ENCODE measurements at regions not wholly inside any gene's neighbourhood (a gene's known extent, or its start where the extent isn't known, plus 50 kb on each side); places are given as distances from the start of the nearest gene placed in this dataset.

DNA sequence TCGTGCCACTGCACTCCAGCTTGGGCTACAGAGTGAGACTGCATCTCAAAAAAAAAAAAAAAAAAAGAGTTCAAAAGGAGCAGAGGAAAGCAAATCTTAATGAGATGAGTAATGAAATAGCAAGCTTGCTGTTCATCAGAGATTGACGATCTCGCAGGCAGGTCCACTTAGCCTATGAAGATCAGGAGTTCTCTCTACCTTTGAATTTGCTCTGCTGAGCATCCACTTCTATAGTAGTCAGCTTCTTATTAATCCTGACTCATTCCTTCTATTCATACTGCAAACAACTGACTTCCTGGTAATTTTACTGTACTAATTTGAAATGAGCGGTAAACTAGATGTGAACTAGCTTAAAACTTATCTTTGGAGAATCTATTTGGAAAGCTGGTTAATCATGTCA, 1014.6 kb downstream of the GATA3 start:
- TF ChIP-seq, protein P1, sequence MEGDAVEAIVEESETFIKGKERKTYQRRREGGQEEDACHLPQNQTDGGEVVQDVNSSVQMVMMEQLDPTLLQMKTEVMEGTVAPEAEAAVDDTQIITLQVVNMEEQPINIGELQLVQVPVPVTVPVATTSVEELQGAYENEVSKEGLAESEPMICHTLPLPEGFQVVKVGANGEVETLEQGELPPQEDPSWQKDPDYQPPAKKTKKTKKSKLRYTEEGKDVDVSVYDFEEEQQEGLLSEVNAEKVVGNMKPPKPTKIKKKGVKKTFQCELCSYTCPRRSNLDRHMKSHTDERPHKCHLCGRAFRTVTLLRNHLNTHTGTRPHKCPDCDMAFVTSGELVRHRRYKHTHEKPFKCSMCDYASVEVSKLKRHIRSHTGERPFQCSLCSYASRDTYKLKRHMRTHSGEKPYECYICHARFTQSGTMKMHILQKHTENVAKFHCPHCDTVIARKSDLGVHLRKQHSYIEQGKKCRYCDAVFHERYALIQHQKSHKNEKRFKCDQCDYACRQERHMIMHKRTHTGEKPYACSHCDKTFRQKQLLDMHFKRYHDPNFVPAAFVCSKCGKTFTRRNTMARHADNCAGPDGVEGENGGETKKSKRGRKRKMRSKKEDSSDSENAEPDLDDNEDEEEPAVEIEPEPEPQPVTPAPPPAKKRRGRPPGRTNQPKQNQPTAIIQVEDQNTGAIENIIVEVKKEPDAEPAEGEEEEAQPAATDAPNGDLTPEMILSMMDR (IDR thresholded peaks at IDR 0.05): no peak
- DNase-seq: no peak
- H3K27me3 Mint-ChIP-seq: no peaks in the 10 kb centered on the region
- H3K4me3 Mint-ChIP-seq: no peak overlapping the region
- CTCF ChIA-PET: no interaction called here
- H3K4me1 Mint-ChIP-seq (ENCODE audit: low read depth): peaks cover 14% of the 10 kb centered on the region
- intact Hi-C loops (cut with micrococcal nuclease): no loop called here
- H3K27ac Mint-ChIP-seq: peak overlapping the region; percentile 34
- ATAC-seq: peak; percentile 70
- H3K36me3 Mint-ChIP-seq (ENCODE audit: low read depth): peaks cover 8% of the 10 kb centered on the region
- peaks cover 7% of the 10 kb centered on the region for H3K9me3 Mint-ChIP-seq
- POLR2A ChIA-PET: no interaction called here

DNA sequence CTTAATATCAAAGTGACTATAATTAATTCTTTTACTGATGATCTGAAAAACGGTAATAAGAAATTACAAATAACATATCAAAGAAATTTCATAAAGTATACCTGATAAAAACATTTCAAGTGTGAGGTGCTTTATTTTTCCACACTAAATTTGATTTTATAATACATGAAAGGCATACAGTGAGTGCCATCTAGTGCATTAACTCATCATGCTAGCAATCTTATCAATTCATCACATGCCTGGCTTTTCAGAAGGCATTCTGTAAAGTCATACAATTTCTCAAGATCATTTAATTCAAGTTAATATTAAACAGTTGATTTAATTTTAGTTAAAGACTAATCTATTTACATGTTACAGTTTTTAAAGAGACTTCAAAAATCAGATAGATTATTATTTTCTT, 1020.9 kb downstream of the GATA3 start:
- TF ChIP-seq, protein P1 (IDR thresholded peaks at IDR 0.05): no peak
- CTCF ChIA-PET: no interaction called here
- H3K9me3 Mint-ChIP-seq: peaks cover 7% of the 10 kb centered on the region
- H3K4me1 Mint-ChIP-seq (ENCODE audit: low read depth): peaks cover 27% of the 10 kb centered on the region
- H3K27me3 Mint-ChIP-seq: peaks cover 1% of the 10 kb centered on the region
- POLR2A ChIA-PET: no interaction called here
- peaks cover 15% of the 10 kb centered on the region for H3K36me3 Mint-ChIP-seq (ENCODE audit: low read depth)
- intact Hi-C loops (cut with micrococcal nuclease): no loop called here
- no peak for ATAC-seq
- H3K27ac Mint-ChIP-seq: no peak overlapping the region
- DNase-seq: no peak
- H3K4me3 Mint-ChIP-seq: no peak overlapping the region

DNA sequence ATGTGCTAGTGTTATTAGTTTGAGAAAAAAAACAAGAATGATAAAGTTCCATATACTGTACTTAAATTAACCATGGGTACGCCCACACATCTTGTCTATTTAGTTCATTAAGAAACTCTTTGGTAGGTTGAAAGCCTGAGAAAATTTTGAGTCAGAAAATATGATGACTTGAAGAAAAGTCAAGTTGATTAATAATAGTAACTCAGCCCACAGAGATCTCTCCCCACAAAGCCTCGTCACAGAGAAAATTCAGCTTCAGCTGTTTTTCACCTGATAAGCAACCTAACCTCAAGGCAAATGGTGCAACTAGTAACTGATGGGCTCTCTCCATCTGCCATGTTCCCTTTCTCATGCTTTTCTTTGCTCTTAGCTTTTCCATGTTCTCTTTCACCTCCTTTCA, 1021.6 kb downstream of the GATA3 start:
- DNase-seq (peak; percentile 25), ATAC-seq (peak; percentile 68)
- H3K4me3 Mint-ChIP-seq: no peak overlapping the region
- peaks cover 1% of the 10 kb centered on the region for H3K27me3 Mint-ChIP-seq
- ChIA-PET POLR2A (interaction anchor here (0.8 kb wide), 1 partner anchor 9 kb away, joined by 3 read pairs; no protein-coding TSS in a partner anchor), CTCF (interaction anchor here (1.1 kb wide), 1 partner anchor 133 kb away, joined by 4 read pairs; no protein-coding TSS in a partner anchor)
- H3K36me3 Mint-ChIP-seq (ENCODE audit: low read depth): peaks cover 12% of the 10 kb centered on the region
- H3K4me1 Mint-ChIP-seq (ENCODE audit: low read depth): peaks cover 28% of the 10 kb centered on the region
- TF ChIP-seq, protein P1 (IDR thresholded peaks at IDR 0.05): no peak
- intact Hi-C loops (cut with micrococcal nuclease): no loop called here
- H3K27ac Mint-ChIP-seq: peak overlapping the region; percentile 72
- H3K9me3 Mint-ChIP-seq: peaks cover 4% of the 10 kb centered on the region

DNA sequence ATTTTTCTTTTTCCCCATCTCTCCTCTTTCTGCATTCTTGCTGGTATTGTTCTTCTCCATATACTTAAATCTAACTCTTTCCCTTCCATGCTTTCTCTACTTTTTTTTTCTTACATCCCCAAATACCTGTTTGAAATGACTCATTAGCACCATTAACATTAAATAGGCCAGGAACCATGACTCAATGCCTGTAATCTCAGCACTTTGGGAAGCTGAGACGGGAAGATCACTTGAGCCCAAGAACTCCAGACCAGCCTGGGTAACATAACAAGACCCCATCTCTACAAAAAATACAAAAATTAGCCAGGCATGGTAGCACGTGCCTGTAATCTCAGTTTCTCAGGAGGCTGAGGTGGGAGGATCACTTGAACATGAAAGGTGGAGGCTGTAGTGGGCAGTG, 1026.8 kb downstream of the GATA3 start:
- ATAC-seq (no peak), DNase-seq (no peak)
- Mint-ChIP-seq H3K9me3 (peaks cover 17% of the 10 kb centered on the region), H3K27me3 (peaks cover 1% of the 10 kb centered on the region), H3K4me3 (peak overlapping the region; percentile 63), H3K27ac (peak overlapping the region; percentile 91), H3K4me1 (ENCODE audit: low read depth) (peaks cover 41% of the 10 kb centered on the region), H3K36me3 (ENCODE audit: low read depth) (peaks cover 33% of the 10 kb centered on the region)
- ChIA-PET CTCF (no interaction called here), POLR2A (interaction anchor here (2.2 kb wide), 1 partner anchor 15 kb away, joined by 8 read pairs; no protein-coding TSS in a partner anchor)
- intact Hi-C loops (cut with micrococcal nuclease): no loop called here
- TF ChIP-seq, protein P1 (IDR thresholded peaks at IDR 0.05): no peak

DNA sequence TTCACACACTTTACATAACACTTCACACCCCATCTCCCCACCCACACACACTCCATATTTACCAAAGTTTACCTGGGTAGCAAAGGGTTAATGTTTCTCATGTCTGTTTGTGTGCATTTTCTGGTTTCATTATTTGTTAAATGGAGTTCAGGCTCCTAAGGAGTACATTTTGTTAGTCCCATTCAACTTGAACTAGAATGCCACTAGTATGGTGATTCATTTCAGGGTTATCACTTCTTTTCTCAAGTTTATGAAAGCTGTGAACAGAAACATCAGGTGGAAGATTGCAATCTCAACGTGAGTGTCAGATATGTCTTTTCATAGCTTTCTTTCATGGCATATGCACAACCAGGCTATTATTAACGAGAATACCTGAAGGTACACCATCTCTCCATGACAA, 1027.5 kb downstream of the GATA3 start:
- ATAC-seq: peak; percentile 84
- peaks cover 38% of the 10 kb centered on the region for H3K4me1 Mint-ChIP-seq (ENCODE audit: low read depth)
- H3K9me3 Mint-ChIP-seq: peaks cover 17% of the 10 kb centered on the region
- H3K27me3 Mint-ChIP-seq: peaks cover 1% of the 10 kb centered on the region
- POLR2A ChIA-PET: interaction anchor here (0.6 to 2.2 kb wide), 4 partner anchors 14 to 104 kb away, joined by 3 to 8 read pairs (median 4); no protein-coding TSS in a partner anchor
- peak overlapping the region; percentile 63 for H3K4me3 Mint-ChIP-seq
- H3K36me3 Mint-ChIP-seq (ENCODE audit: low read depth): peaks cover 33% of the 10 kb centered on the region
- CTCF ChIA-PET: interaction anchor here (1.1 kb wide), 1 partner anchor 71 kb away, joined by 3 read pairs; no protein-coding TSS in a partner anchor
- H3K27ac Mint-ChIP-seq: peak overlapping the region; percentile 91
- intact Hi-C loops (cut with micrococcal nuclease): no loop called here
- peak; percentile 15 for DNase-seq
- TF ChIP-seq, protein P1 (IDR thresholded peaks at IDR 0.05): no peak

All from activated CD8-positive, alpha-beta T cell treated with anti-CD3 and anti-CD28 coated beads for 36 hours (primary cell).